Neural progenitor cell (in vitro differentiated cells): ENCODE measurements at regions not wholly inside any gene's neighbourhood (a gene's known extent, or its start where the extent isn't known, plus 50 kb on each side); places are given as distances from the start of the nearest gene placed in this dataset.

Experiments used
- DNase-seq: peaks from one replicate; pipeline ENCODE4 v3.0.0-alpha.2; 2016; ENCODE audit warnings: low spot score
- H2AFZ ChIP-seq: fragments of 200-600 bp; sonication (generic); replicated peaks from 2 replicates; pipeline ENCODE4 v1.6.1; 2016; ENCODE audit warnings: antibody characterized with exemption
- H3F3A ChIP-seq: fragments of 200-600 bp; sonication (generic); 2 replicates; pipeline ENCODE4 v1.6.1; 2016; ENCODE audit warnings: antibody characterized with exemption, low read depth
- H3K27ac ChIP-seq: fragments of 200-600 bp; sonication (generic); 2 replicates; pipeline ENCODE4 v1.5.1; 2016; ENCODE audit warnings: mild to moderate bottlenecking
- H3K27me3 ChIP-seq: fragments of 200-600 bp; sonication (generic); 2 replicates; pipeline ENCODE4 v1.6.1; 2016; ENCODE audit warnings: mild to moderate bottlenecking, moderate library complexity
- H3K36me3 ChIP-seq: fragments of 200-600 bp; sonication (generic); 2 replicates; pipeline ENCODE4 v1.5.1; 2016
- H3K4me1 ChIP-seq: fragments of 200-600 bp; sonication (generic); 2 replicates; pipeline ENCODE4 v1.6.1; 2016; ENCODE audit warnings: mixed run types
- H3K4me2 ChIP-seq: fragments of 200-600 bp; sonication (generic); 2 replicates; pipeline ENCODE4 v1.6.1; 2016
- H3K4me3 ChIP-seq: fragments of 200-600 bp; sonication (generic); 2 replicates; pipeline ENCODE4 v1.5.1; 2016
- H3K79me2 ChIP-seq: fragments of 200-600 bp; sonication (generic); 2 replicates; pipeline ENCODE4 v1.6.1; 2016; ENCODE audit warnings: low read depth
- H3K9ac ChIP-seq: fragments of 200-600 bp; sonication (generic); 2 replicates; pipeline ENCODE4 v1.6.1; 2016
- H3K9me3 ChIP-seq: fragments of 200-600 bp; sonication (generic); 2 replicates; pipeline ENCODE4 v1.5.1; 2016; ENCODE audit warnings: low read depth
- H4K20me1 ChIP-seq: fragments of 200-600 bp; sonication (generic); 2 replicates; pipeline ENCODE4 v1.6.1; 2016; ENCODE audit warnings: low read depth
- H3K27ac Mint-ChIP-seq: 3 replicates; pipeline ENCODE4 v1.8.0; 2021; ENCODE audit warnings: mixed read lengths
- H3K27me3 Mint-ChIP-seq: 2 replicates; pipeline ENCODE4 v1.8.0; 2022; ENCODE audit warnings: low read depth, mild to moderate bottlenecking, inconsistent platforms, moderate library complexity, mixed read lengths; ENCODE audit not compliant: insufficient read depth
- H3K36me3 Mint-ChIP-seq: 3 replicates; pipeline ENCODE4 v1.8.0; 2021; ENCODE audit warnings: mixed read lengths
- H3K4me1 Mint-ChIP-seq: 3 replicates; pipeline ENCODE4 v1.8.0; 2021; ENCODE audit warnings: mixed read lengths
- H3K4me3 Mint-ChIP-seq: 3 replicates; pipeline ENCODE4 v1.8.0; 2021; ENCODE audit warnings: mild to moderate bottlenecking, moderate library complexity, mixed read lengths
- H3K9me3 Mint-ChIP-seq: 3 replicates; pipeline ENCODE4 v1.8.0; 2020; ENCODE audit warnings: mixed read lengths
- CTCF ChIP-seq: fragments of 200-600 bp; sonication (generic); IDR thresholded peaks from 2 replicates; pipeline ENCODE4 v1.5.1; 2017; ENCODE audit warnings: antibody characterized with exemption, mild to moderate bottlenecking
- EZH2 ChIP-seq: fragments of 200-600 bp; sonication (generic); IDR thresholded peaks from 2 replicates; pipeline ENCODE4 v1.6.1; 2017; ENCODE audit warnings: antibody characterized with exemption, mild to moderate bottlenecking, moderate library complexity
- EZH2phosphoT487 ChIP-seq: fragments of 200-600 bp; sonication (generic); IDR thresholded peaks from 2 replicates; pipeline ENCODE4 v1.6.1; 2017; ENCODE audit warnings: antibody characterized with exemption

DNA sequence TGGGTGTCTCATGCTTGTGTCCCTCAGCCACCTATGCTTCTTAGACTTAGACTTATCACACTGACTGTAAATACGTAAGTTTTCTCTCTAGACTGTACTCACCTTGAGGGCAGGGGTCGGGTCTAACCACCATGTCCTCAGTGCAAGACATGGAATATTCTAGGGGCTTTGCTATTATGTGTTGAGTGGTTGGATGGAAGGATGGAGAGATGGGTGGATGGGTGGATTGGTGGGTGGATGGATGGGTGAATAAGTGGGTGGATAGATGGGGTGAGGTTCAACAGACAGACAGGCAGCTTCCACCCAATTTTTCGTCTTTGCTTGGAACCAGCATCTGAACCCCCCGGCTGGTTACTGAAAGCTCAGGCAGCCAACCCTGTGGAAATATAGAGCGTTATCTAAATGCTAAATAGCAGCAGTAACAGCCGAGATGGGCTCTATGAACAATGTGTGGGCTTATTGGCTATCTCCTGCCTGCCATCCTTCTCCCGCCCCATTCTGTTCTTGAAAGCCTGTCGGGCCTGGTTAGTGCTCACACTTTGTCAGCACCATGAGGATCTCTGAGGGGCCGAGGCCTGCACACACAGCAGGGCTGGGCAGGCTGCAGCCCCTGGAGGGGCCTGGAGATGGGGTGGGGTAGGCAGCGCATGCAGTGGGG, 130.7 kb downstream of the ACTL8 start:
- Mint-ChIP-seq H3K4me1 (peaks cover 2% of the 10 kb centered on the region), H3K4me3 (no peak overlapping the region), H3K9me3 (no peaks in the 10 kb centered on the region), H3K27ac (no peak overlapping the region), H3K36me3 (no peaks in the 10 kb centered on the region), H3K27me3 (peaks cover 11% of the 10 kb centered on the region)
- TF ChIP-seq EZH2phosphoT487, result no peak
- TF ChIP-seq EZH2, result no peak
- no peak for TF ChIP-seq CTCF
- H3K79me2 ChIP-seq, result no peaks in the 10 kb centered on the region
- no peak for DNase-seq
- H2AFZ ChIP-seq, result no peak overlapping the region
- no peak overlapping the region for H3K4me2 ChIP-seq
- H3K9ac ChIP-seq, result no peak overlapping the region
- H3K27ac ChIP-seq, result no peak overlapping the region
- no peaks in the 10 kb centered on the region for H3F3A ChIP-seq
- no peak overlapping the region for H3K4me3 ChIP-seq
- H4K20me1 ChIP-seq, result no peaks in the 10 kb centered on the region
- no peaks in the 10 kb centered on the region for H3K9me3 ChIP-seq
- peaks cover 6% of the 10 kb centered on the region for H3K27me3 ChIP-seq
- no peaks in the 10 kb centered on the region for H3K36me3 ChIP-seq
- no peaks in the 10 kb centered on the region for H3K4me1 ChIP-seq

- Histone ChIP-seq H3F3A (no peaks in the 10 kb centered on the region), H3K9ac (no peak overlapping the region), H3K27ac (no peak overlapping the region), H3K4me3 (no peak overlapping the region), H2AFZ (no peak overlapping the region), H3K36me3 (no peaks in the 10 kb centered on the region), H3K27me3 (peaks cover 7% of the 10 kb centered on the region), H3K4me1 (no peaks in the 10 kb centered on the region), H3K9me3 (no peaks in the 10 kb centered on the region), H3K4me2 (no peak overlapping the region), H3K79me2 (no peaks in the 10 kb centered on the region), H4K20me1 (no peaks in the 10 kb centered on the region)
- H3K36me3 Mint-ChIP-seq, result no peaks in the 10 kb centered on the region
- H3K27ac Mint-ChIP-seq, result no peak overlapping the region
- H3K4me1 Mint-ChIP-seq, result peaks cover 4% of the 10 kb centered on the region
- TF ChIP-seq EZH2phosphoT487 (no peak), CTCF (no peak), EZH2 (no peak)
- no peak overlapping the region for H3K4me3 Mint-ChIP-seq
- H3K9me3 Mint-ChIP-seq, result no peaks in the 10 kb centered on the region
- no peak for DNase-seq
- peaks cover 17% of the 10 kb centered on the region for H3K27me3 Mint-ChIP-seq
These were observed 131.3 kb downstream of the ACTL8 start for GRCh38 chr1:17886386-17886785.

- H3K36me3 ChIP-seq, result no peaks in the 10 kb centered on the region
- Mint-ChIP-seq H3K27ac (no peak overlapping the region), H3K4me1 (peaks cover 4% of the 10 kb centered on the region), H3K27me3 (peaks cover 17% of the 10 kb centered on the region), H3K36me3 (no peaks in the 10 kb centered on the region), H3K4me3 (no peak overlapping the region), H3K9me3 (no peaks in the 10 kb centered on the region)
- no peaks in the 10 kb centered on the region for H4K20me1 ChIP-seq
- H3K27me3 ChIP-seq, result peaks cover 7% of the 10 kb centered on the region
- H3K4me3 ChIP-seq, result no peak overlapping the region
- H2AFZ ChIP-seq, result no peak overlapping the region
- no peak for DNase-seq
- no peak overlapping the region for H3K4me2 ChIP-seq
- no peak overlapping the region for H3K27ac ChIP-seq
- H3K9me3 ChIP-seq, result no peaks in the 10 kb centered on the region
- H3F3A ChIP-seq, result no peaks in the 10 kb centered on the region
- TF ChIP-seq EZH2 (no peak), EZH2phosphoT487 (no peak), CTCF (no peak)
- no peak overlapping the region for H3K9ac ChIP-seq
- H3K79me2 ChIP-seq, result no peaks in the 10 kb centered on the region
- H3K4me1 ChIP-seq, result no peaks in the 10 kb centered on the region
These were observed 131.8 kb downstream of the ACTL8 start for GRCh38 chr1:17886838-17887441.
